ENCODE measurements at regions not wholly inside any gene's neighbourhood (a gene's known extent, or its start where the extent isn't known, plus 50 kb on each side); places are given as distances from the start of the nearest gene placed in this dataset.

- Histone ChIP-seq H3K27me3 (no peaks in the 10 kb centered on the region), H3K4me1 (replicated peaks in 1 of 2) (no peaks in the 10 kb centered on the region), H3K36me3 (replicated peaks in 1 of 2) (no peaks in the 10 kb centered on the region), H3K4me3 (no peak overlapping the region), H3K9me3 (replicated peaks in 1 of 3) (peaks cover 0 to 7% (median 0%) of the 10 kb centered on the region in 3 donors), H3K27ac (no peak overlapping the region)
- TF ChIP-seq CTCF (IDR thresholded peaks at IDR 0.05), result no peak
- no peak for TF ChIP-seq POLR2A (IDR thresholded peaks at IDR 0.05)
- DNase-seq, result no peak
- intact Hi-C loops (cut with DNase I), result no loop called here
- WGBS, 4 donors, result 57 to 79% (median 71%) methylated on average over 3 of the region's 3 CpGs
These were observed 631.5 kb downstream of the MTRR start for GRCh38 chr5:8500426-8500825.

GRCh38 chr5:8505196-8505595 is 636.2 kb downstream of the MTRR start:
- no peaks in the 10 kb centered on the region for H3K27me3 ChIP-seq
- no peak overlapping the region for H3K4me3 ChIP-seq
- H3K9me3 ChIP-seq (replicated peaks in 1 of 3), result no peaks in the 10 kb centered on the region
- no peak for DNase-seq
- intact Hi-C loops (cut with DNase I), result no loop called here
- TF ChIP-seq POLR2A (IDR thresholded peaks at IDR 0.05), result no peak
- TF ChIP-seq CTCF (IDR thresholded peaks at IDR 0.05), result no peak
- 68 to 74% (median 71%) methylated on average over 4 of the region's 4 CpGs for WGBS, 4 donors
- H3K4me1 ChIP-seq (replicated peaks in 1 of 2), result no peaks in the 10 kb centered on the region
- H3K27ac ChIP-seq, result no peak overlapping the region
- H3K36me3 ChIP-seq (replicated peaks in 1 of 2), result no peaks in the 10 kb centered on the region

DNA sequence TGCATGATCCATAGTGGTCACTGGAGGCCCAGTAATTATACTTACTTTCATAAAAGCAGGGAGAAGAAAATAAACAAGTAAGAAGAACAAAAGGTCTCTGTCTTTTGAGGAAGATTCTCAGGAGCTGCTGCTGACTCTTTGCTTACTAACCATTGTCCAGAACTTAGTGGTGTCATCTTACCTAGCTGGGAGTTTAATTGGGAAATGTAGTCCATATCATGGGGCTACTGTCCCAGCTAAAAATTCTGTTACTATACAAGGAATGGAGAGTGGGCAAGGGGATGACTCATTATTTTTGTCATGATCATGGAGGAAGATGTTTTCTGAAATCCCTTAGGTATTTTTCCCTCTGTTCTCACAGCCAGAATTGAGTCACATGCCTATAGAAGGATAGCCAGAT is 639.3 kb downstream of the MTRR start:
- TF ChIP-seq POLR2A (IDR thresholded peaks at IDR 0.05) (no peak), CTCF (IDR thresholded peaks at IDR 0.05) (no peak)
- intact Hi-C loops (cut with DNase I), result no loop called here

DNA sequence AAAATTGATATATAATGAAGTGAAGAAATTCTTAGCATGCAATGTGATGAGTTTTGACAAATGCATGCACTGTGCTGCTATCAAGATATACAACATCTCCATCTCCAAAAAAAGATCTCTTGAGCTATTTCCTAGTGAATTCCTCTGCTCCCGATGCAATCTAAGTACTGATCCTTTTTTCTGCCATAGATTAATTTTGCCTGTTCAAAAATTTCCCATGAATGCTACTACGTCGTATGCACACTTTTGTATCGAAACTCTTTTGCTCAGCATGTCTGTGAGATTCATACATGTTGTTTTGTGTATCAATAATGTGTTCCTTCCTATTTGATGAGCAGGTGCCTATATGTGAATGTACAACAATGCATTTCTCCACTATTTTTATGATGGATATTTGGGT is 647.4 kb downstream of the MTRR start:
- intact Hi-C loops (cut with DNase I), result no loop called here
- no peak overlapping the region for H3K27ac ChIP-seq
- no peaks in the 10 kb centered on the region for H3K36me3 ChIP-seq (replicated peaks in 1 of 2)
- no peak for DNase-seq
- no peaks in the 10 kb centered on the region for H3K4me1 ChIP-seq (replicated peaks in 1 of 2)
- WGBS, 4 donors, result 77 to 87% (median 80%) methylated on average over 4 of the region's 4 CpGs
- TF ChIP-seq CTCF (IDR thresholded peaks at IDR 0.05), result no peak
- TF ChIP-seq POLR2A (IDR thresholded peaks at IDR 0.05), result no peak
- H3K9me3 ChIP-seq (replicated peaks in 1 of 3), result no peaks in the 10 kb centered on the region
- H3K4me3 ChIP-seq, result no peak overlapping the region
- no peaks in the 10 kb centered on the region for H3K27me3 ChIP-seq

More for the DNA sequence above, 639.3 kb downstream of the MTRR start:
- Histone ChIP-seq H3K27ac (no peak overlapping the region), H3K4me1 (replicated peaks in 1 of 2) (no peaks in the 10 kb centered on the region), H3K4me3 (no peak overlapping the region), H3K36me3 (replicated peaks in 1 of 2) (no peaks in the 10 kb centered on the region), H3K27me3 (no peaks in the 10 kb centered on the region), H3K9me3 (replicated peaks in 1 of 3) (no peaks in the 10 kb centered on the region)
- DNase-seq, result no peak
